Gastroesophageal sphincter (tissue), 4 donors: ENCODE measurements at regions not wholly inside any gene's neighbourhood (a gene's known extent, or its start where the extent isn't known, plus 50 kb on each side); places are given as distances from the start of the nearest gene placed in this dataset.

Source experiments
- ATAC-seq: fragments of 150-250 bp; one replicate; pipeline ENCODE4 v1.9.1; 2016; ENCODE audit warnings: mild to moderate bottlenecking, moderate library complexity
- H3K27ac ChIP-seq, 4 donors: fragments of 200-600 bp; sonication (generic) in 3 of 4; 1 replicate in 3 of 4; 2 replicates in 1 of 4; pipeline ENCODE4 v1.5.1; 2016 to 2019
- H3K27me3 ChIP-seq: fragments of 200-600 bp; sonication (generic); one replicate; pipeline ENCODE4 v1.5.1; 2019
- H3K36me3 ChIP-seq, 2 donors: fragments of 200-600 bp; sonication (generic); one replicate each; pipeline ENCODE4 v1.5.1; 2019; ENCODE audit warnings: control low read depth in 1 of 2
- H3K4me1 ChIP-seq, 3 donors: fragments of 200-600 bp; sonication (generic); 1 replicate in 2 of 3; 2 replicates in 1 of 3; pipeline ENCODE4 v1.5.1; 2016 to 2019; ENCODE audit warnings: control low read depth in 2 of 3
- H3K4me3 ChIP-seq, 2 donors: fragments of 200-600 bp; sonication (generic); one replicate each; pipeline ENCODE4 v1.5.1; 2019; ENCODE audit warnings: mild to moderate bottlenecking in 1 of 2, moderate library complexity in 1 of 2
- H3K9me3 ChIP-seq, 3 donors: fragments of 200-600 bp; sonication (generic); one replicate each; pipeline ENCODE4 v1.5.1; 2017 to 2019; ENCODE audit warnings: control low read depth in 2 of 3
- CTCF ChIP-seq, 4 experiments: fragments of 200-600 bp in 2 of 4; fragments of 450-650 bp in 2 of 4; sonication (generic) in 1 of 4; IDR thresholded peaks; one replicate each; pipeline ENCODE4 v1.5.1; 2017 to 2019; ENCODE audit warnings: antibody characterized with exemption in 4 of 4, mild to moderate bottlenecking in 2 of 4, moderate library complexity in 2 of 4
- EP300 ChIP-seq: sonication (generic); formaldehyde crosslinking; IDR thresholded peaks from one replicate; pipeline ENCODE4 v1.6.1; 2017; ENCODE audit warnings: antibody characterized with exemption, mild to moderate bottlenecking
- POLR2A ChIP-seq, 2 donors: fragments of 450-650 bp; IDR thresholded peaks; one replicate each; pipeline ENCODE4 v1.6.1; 2017; ENCODE audit warnings: antibody characterized with exemption in 2 of 2, mild to moderate bottlenecking in 2 of 2, moderate library complexity in 1 of 2
- POLR2AphosphoS5 ChIP-seq: sonication (generic); formaldehyde crosslinking; IDR thresholded peaks from one replicate; pipeline ENCODE4 v1.6.1; 2017; ENCODE audit warnings: antibody characterized with exemption
- WGBS, 2 donors: methylation state at CpG; one replicate each; pipeline ENCODE4 v1.1.5; 2018; ENCODE audit warnings: low coverage in 1 of 2; 5-methylcytosine and 5-hydroxymethylcytosine counted together

GRCh38 chr4:29066861-29067260 is 1653.3 kb upstream of the PCDH7 start:
- TF ChIP-seq POLR2A (IDR thresholded peaks at IDR 0.05) (no peak), EP300 (no peak), CTCF (IDR thresholded peaks at IDR 0.05) (no peak), POLR2AphosphoS5 (no peak)
- no peaks in the 10 kb centered on the region for H3K4me1 ChIP-seq
- no peak overlapping the region for H3K4me3 ChIP-seq
- ATAC-seq: no peak
- H3K36me3 ChIP-seq: no peaks in the 10 kb centered on the region
- no peak overlapping the region for H3K27ac ChIP-seq
- H3K27me3 ChIP-seq: no peaks in the 10 kb centered on the region
- H3K9me3 ChIP-seq: peaks cover 0 to 6% (median 0%) of the 10 kb centered on the region in 3 donors
- 39 to 69% methylated on average over 2 of the region's 2 CpGs for WGBS, 2 donors

- Histone ChIP-seq H3K4me3 (no peak overlapping the region), H3K9me3 (peaks cover 0 to 27% (median 0%) of the 10 kb centered on the region in 3 donors), H3K4me1 (no peaks in the 10 kb centered on the region), H3K27ac (no peak overlapping the region), H3K36me3 (no peaks in the 10 kb centered on the region), H3K27me3 (no peaks in the 10 kb centered on the region)
- no peak for ATAC-seq
- WGBS, 2 donors: 60% methylated on average over 1 of the region's 1 CpG
- TF ChIP-seq CTCF (IDR thresholded peaks at IDR 0.05): no peak
- TF ChIP-seq POLR2AphosphoS5: no peak
- no peak for TF ChIP-seq EP300
- TF ChIP-seq POLR2A (IDR thresholded peaks at IDR 0.05): no peak
These were observed 1646.6 kb upstream of the PCDH7 start for GRCh38 chr4:29073571-29073970.

GRCh38 chr4:29075366-29075765 is 1644.8 kb upstream of the PCDH7 start:
- Histone ChIP-seq H3K27ac (no peak overlapping the region), H3K4me1 (no peaks in the 10 kb centered on the region), H3K36me3 (no peaks in the 10 kb centered on the region), H3K4me3 (no peak overlapping the region), H3K27me3 (no peaks in the 10 kb centered on the region), H3K9me3 (peaks cover 0 to 27% (median 0%) of the 10 kb centered on the region in 3 donors)
- WGBS, 2 donors: 70 to 82% methylated on average over 5 to 6 of the region's 6 CpGs
- TF ChIP-seq EP300 (no peak), POLR2A (IDR thresholded peaks at IDR 0.05) (no peak), CTCF (IDR thresholded peaks at IDR 0.05) (no peak), POLR2AphosphoS5 (no peak)
- ATAC-seq: no peak

GRCh38 chr4:29079260-29079659 is 1640.9 kb upstream of the PCDH7 start:
- H3K9me3 ChIP-seq: no peaks in the 10 kb centered on the region
- H3K4me1 ChIP-seq: no peaks in the 10 kb centered on the region
- no peak overlapping the region for H3K4me3 ChIP-seq
- no peak for TF ChIP-seq POLR2A (IDR thresholded peaks at IDR 0.05)
- no peak for TF ChIP-seq EP300
- no peak for TF ChIP-seq CTCF (IDR thresholded peaks at IDR 0.05)
- TF ChIP-seq POLR2AphosphoS5: no peak
- H3K36me3 ChIP-seq: no peaks in the 10 kb centered on the region
- H3K27ac ChIP-seq: no peak overlapping the region
- WGBS, 2 donors: 88 to 100% methylated on average over 2 of the region's 2 CpGs
- no peak for ATAC-seq
- H3K27me3 ChIP-seq: no peaks in the 10 kb centered on the region

- Histone ChIP-seq H3K4me1 (no peaks in the 10 kb centered on the region), H3K27ac (no peak overlapping the region), H3K27me3 (no peaks in the 10 kb centered on the region), H3K4me3 (no peak overlapping the region), H3K36me3 (no peaks in the 10 kb centered on the region), H3K9me3 (no peaks in the 10 kb centered on the region)
- TF ChIP-seq CTCF (IDR thresholded peaks at IDR 0.05) (no peak), POLR2A (IDR thresholded peaks at IDR 0.05) (no peak)
- ATAC-seq: no peak
- WGBS, 2 donors: 57 to 64% methylated on average over 5 of the region's 5 CpGs
These were observed 1638.8 kb upstream of the PCDH7 start for GRCh38 chr4:29081234-29081955.
